Brain microvascular endothelial cell (primary cell): ENCODE measurements at regions not wholly inside any gene's neighbourhood (a gene's known extent, or its start where the extent isn't known, plus 50 kb on each side); places are given as distances from the start of the nearest gene placed in this dataset.

Experiments
- DNase-seq: peaks from one replicate; pipeline ENCODE4 v3.0.0-alpha.2; 2020
- H3K27ac ChIP-seq: fragments of 250-450 bp; sonication (Bioruptor Pico); 2 replicates; pipeline ENCODE4 v1.5.1; 2020; ENCODE audit warnings: mild to moderate bottlenecking, moderate library complexity
- H3K27me3 ChIP-seq: fragments of 250-450 bp; sonication (Bioruptor Pico); replicated peaks from 2 replicates; pipeline ENCODE4 v1.5.1; 2020; ENCODE audit warnings: mild to moderate bottlenecking
- H3K36me3 ChIP-seq: fragments of 250-450 bp; sonication (Bioruptor Pico); replicated peaks from 2 replicates; pipeline ENCODE4 v1.5.1; 2020; ENCODE audit warnings: mild to moderate bottlenecking
- H3K4me3 ChIP-seq: 2 replicates; pipeline ENCODE4 v1.5.1; 2011; ENCODE audit warnings: low read depth, mild to moderate bottlenecking, control low read depth, low read length, moderate library complexity
- CTCF ChIP-seq: IDR thresholded peaks from 2 replicates; pipeline ENCODE4 v1.5.1; 2011; ENCODE audit warnings: low read depth, mild to moderate bottlenecking, moderate library complexity, low read length, control low read depth, inconsistent platforms; ENCODE audit errors: missing control alignments
- in situ Hi-C: cut with HindIII; loops from 2 replicates; pipeline ENCODE4 v1.10.0; 2017; ENCODE audit warnings: low sequenced_read_pairs, low pct_ligation_motif_present

DNA sequence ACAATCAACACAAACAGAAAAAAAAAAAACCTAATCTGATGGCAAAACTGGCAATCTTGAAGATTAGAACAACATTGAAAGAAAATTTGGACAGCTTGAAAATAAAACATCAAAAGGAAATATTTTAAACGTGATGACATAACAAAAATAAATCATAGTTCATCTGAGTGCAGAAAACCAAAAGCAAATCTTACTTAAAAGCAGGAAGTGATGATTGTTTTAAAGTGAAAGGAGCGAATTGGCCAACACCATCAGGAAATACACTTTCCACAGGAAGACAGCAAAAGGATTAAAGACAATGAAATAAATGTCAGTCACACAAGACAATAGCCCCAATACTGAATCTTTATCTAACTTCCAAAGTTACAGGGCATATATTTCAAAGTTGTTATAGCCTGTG lies 696.5 kb upstream of the CHORDC1 start:
- in situ Hi-C loops, result no loop called here
- Histone ChIP-seq H3K27me3 (no peaks in the 10 kb centered on the region), H3K27ac (no peak overlapping the region)

DNA sequence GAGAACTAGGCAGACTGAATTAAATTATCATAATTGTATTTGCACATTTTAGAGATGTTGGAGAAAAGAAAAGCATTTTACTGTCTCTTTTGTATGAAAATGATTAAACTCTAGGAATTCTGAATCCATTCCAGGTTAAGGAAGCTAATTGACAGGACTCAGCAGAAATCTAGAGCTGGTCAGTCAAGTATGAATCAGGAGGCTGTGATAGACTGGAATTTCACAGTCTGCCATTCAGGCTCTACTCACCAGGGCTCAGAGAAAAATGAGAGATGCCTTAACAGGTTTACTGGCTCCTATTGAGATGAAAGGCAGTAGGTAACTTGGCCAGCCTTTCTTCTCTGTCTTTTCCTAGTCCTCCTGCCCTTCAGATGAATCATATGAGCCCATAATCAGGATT lies 693.9 kb upstream of the CHORDC1 start:
- Histone ChIP-seq H3K4me3 (no peak overlapping the region), H3K27ac (no peak overlapping the region), H3K36me3 (no peaks in the 10 kb centered on the region), H3K27me3 (no peaks in the 10 kb centered on the region)
- DNase-seq, result no peak
- TF ChIP-seq CTCF, result no peak
- in situ Hi-C loops, result no loop called here

More for the DNA sequence above, 696.5 kb upstream of the CHORDC1 start:
- no peaks in the 10 kb centered on the region for H3K36me3 ChIP-seq
- DNase-seq, result no peak
- TF ChIP-seq CTCF, result no peak
- H3K4me3 ChIP-seq, result no peak overlapping the region

GRCh38 chr11:90913131-90913668 lies 690.4 kb upstream of the CHORDC1 start:
- H3K36me3 ChIP-seq, result no peaks in the 10 kb centered on the region
- H3K4me3 ChIP-seq, result no peak overlapping the region
- in situ Hi-C loops, result no loop called here
- H3K27ac ChIP-seq, result no peak overlapping the region
- H3K27me3 ChIP-seq, result no peaks in the 10 kb centered on the region
- DNase-seq, result no peak
- no peak for TF ChIP-seq CTCF

DNA sequence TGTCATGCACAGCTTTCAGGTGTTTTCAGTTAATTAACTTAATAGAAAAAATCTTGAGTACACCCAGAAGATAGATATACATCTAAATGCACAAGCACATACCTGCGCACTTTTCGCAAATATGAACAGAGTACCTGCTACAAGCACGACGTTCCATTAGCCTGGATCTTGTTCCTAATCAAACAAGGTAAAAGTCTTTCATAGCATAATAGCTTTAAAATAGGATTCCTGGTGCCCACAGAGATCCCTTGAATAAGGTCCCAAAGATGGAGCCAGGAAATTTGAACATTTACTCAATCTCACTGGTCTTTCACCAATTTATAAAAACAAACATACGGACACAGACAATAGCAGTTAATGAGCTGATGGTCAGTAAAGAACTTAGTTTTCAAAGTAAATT lies 689.8 kb upstream of the CHORDC1 start:
- Histone ChIP-seq H3K36me3 (no peaks in the 10 kb centered on the region), H3K4me3 (no peak overlapping the region), H3K27me3 (no peaks in the 10 kb centered on the region), H3K27ac (no peak overlapping the region)
- no peak for DNase-seq
- TF ChIP-seq CTCF, result no peak
- in situ Hi-C loops, result no loop called here

DNA sequence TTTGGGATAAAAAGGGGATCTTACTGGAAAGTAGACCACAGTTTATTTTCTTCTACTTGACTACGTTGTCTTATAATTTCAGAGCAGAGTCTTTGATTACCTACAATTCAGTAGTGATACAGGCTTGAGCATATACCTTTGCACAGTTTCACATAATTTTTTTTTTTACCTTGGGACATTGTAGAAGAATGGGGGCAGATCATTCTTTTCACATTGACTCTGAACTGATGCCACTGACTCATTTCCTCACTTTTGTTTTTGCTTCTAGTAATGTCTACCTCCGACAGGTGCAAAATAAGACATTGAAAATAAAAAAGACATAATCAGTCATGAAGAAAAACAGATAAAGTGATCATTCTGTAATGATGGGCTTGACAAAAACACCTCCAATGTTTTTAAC lies 688.3 kb upstream of the CHORDC1 start:
- in situ Hi-C loops, result no loop called here
- Histone ChIP-seq H3K4me3 (no peak overlapping the region), H3K27me3 (no peaks in the 10 kb centered on the region), H3K36me3 (no peaks in the 10 kb centered on the region), H3K27ac (no peak overlapping the region)
- TF ChIP-seq CTCF, result no peak
- no peak for DNase-seq

DNA sequence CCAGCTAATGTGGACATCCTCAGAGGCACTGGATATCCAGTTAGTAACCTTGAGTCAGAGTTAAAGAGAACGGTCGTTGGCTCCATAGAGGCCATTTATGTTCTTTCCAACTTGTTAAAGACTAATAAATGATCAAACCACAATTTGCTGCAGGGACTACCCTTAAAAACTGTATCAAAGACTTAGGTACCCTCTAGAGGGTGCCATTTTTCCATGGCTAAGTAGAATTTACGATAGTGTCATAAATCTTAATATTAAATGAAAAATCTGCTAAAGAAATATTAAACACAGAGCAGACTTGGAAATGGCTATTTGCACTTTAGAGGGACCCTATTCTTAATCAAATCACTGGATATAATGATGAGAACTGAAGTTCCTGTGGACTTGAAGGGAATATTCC lies 685.2 kb upstream of the CHORDC1 start:
- H3K4me3 ChIP-seq, result no peak overlapping the region
- in situ Hi-C loops, result no loop called here
- no peaks in the 10 kb centered on the region for H3K36me3 ChIP-seq
- no peaks in the 10 kb centered on the region for H3K27me3 ChIP-seq
- no peak overlapping the region for H3K27ac ChIP-seq
- TF ChIP-seq CTCF, result no peak
- no peak for DNase-seq
